Uterus (tissue), 3 donors: ENCODE measurements at regions not wholly inside any gene's neighbourhood (a gene's known extent, or its start where the extent isn't known, plus 50 kb on each side); places are given as distances from the start of the nearest gene placed in this dataset.

Source experiments
- DNase-seq, 2 donors: peaks; one replicate each; pipeline ENCODE4 v3.0.0-alpha.2; 2019 to 2020
- H3K27ac ChIP-seq, 2 donors: fragments of 200-600 bp; sonication (generic); 1 replicate in 1 of 2; 2 replicates in 1 of 2; pipeline ENCODE4 v1.5.1; 2016 to 2018
- H3K27me3 ChIP-seq, 2 donors: fragments of 200-600 bp; sonication (generic); one replicate each; pipeline ENCODE4 v1.5.1; 2018 to 2019; ENCODE audit warnings: control low read depth in 1 of 2
- H3K36me3 ChIP-seq, 2 donors: fragments of 200-600 bp; sonication (generic); one replicate each; pipeline ENCODE4 v1.5.1; 2019; ENCODE audit warnings: control low read depth in 1 of 2
- H3K4me1 ChIP-seq, 2 donors: fragments of 200-600 bp; sonication (generic); one replicate each; pipeline ENCODE4 v1.5.1; 2018 to 2019; ENCODE audit warnings: control low read depth in 1 of 2
- H3K4me3 ChIP-seq, 2 donors: fragments of 200-600 bp; sonication (generic); 1 replicate in 1 of 2; 2 replicates in 1 of 2; pipeline ENCODE4 v1.5.1; 2018 to 2019; ENCODE audit warnings: mild to moderate bottlenecking in 1 of 2
- H3K9me3 ChIP-seq, 2 donors: fragments of 200-600 bp; sonication (generic); one replicate each; pipeline ENCODE4 v1.5.1; 2019; ENCODE audit warnings: control low read depth in 1 of 2
- POLR2A ChIP-seq, 2 donors: fragments of 450-650 bp; IDR thresholded peaks; one replicate each; pipeline ENCODE4 v1.6.1; 2016; ENCODE audit warnings: antibody characterized with exemption in 2 of 2, mild to moderate bottlenecking in 1 of 2, moderate library complexity in 1 of 2
- intact Hi-C: fragments of 100-400 bp; cut with DNase I; formaldehyde crosslinking; loops from one replicate; pipeline ENCODE4 v1.15.1; 2023; ENCODE audit warnings: low total_unique reads
- TF ChIP-seq, protein P1 (sequence below), 4 experiments: fragments of 200-600 bp in 2 of 4; fragments of 450-650 bp in 2 of 4; sonication (generic) in 2 of 4; IDR thresholded peaks; one replicate each; pipeline ENCODE4 v1.5.1; 2016 to 2019; ENCODE audit warnings: antibody characterized with exemption in 4 of 4, mild to moderate bottlenecking in 2 of 4, moderate library complexity in 1 of 4
- donor health status: DM: yes; HTN: yes; CAD: no.

DNA sequence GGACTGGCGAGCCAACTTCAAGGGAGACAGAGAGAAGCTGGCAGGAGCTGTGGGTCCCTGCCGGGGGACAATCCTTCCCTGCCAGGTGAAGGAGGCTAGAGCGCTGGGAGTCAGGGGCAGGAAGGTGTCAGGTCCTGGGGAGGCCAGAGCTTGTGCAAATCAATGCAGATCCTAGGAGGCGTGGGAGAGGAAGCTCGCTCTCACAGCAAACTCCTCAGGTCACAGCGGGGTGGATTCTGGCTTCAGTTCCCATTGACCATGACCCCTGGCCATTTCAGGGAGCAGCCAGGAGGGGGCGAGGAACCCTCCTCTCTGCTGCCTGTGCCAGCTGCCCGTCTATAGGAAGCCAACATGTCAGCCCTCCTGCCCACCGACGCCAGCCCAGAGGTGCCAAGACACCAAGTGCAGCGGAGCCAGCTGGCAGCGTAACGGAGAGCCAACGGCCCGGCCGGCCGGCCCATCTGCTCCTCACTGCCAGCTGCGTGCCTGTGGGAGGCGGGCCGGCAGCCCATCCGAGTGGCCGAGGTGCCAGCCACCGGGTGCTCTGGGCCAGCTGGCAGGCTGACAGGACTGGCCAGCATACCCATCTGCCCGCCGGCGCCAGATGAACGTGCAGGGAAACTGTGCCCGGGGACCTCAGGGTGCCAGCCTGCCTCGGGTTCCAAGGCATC, 374.8 kb downstream of the MIAT start:
- H3K27ac ChIP-seq, result no peak overlapping the region
- H3K27me3 ChIP-seq, result no peaks in the 10 kb centered on the region
- TF ChIP-seq, protein P1, sequence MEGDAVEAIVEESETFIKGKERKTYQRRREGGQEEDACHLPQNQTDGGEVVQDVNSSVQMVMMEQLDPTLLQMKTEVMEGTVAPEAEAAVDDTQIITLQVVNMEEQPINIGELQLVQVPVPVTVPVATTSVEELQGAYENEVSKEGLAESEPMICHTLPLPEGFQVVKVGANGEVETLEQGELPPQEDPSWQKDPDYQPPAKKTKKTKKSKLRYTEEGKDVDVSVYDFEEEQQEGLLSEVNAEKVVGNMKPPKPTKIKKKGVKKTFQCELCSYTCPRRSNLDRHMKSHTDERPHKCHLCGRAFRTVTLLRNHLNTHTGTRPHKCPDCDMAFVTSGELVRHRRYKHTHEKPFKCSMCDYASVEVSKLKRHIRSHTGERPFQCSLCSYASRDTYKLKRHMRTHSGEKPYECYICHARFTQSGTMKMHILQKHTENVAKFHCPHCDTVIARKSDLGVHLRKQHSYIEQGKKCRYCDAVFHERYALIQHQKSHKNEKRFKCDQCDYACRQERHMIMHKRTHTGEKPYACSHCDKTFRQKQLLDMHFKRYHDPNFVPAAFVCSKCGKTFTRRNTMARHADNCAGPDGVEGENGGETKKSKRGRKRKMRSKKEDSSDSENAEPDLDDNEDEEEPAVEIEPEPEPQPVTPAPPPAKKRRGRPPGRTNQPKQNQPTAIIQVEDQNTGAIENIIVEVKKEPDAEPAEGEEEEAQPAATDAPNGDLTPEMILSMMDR (IDR thresholded peaks at IDR 0.05), result no peak
- TF ChIP-seq POLR2A (IDR thresholded peaks at IDR 0.05), result no peak
- DNase-seq, result peak in 1 of 2 donors; percentile 34
- H3K36me3 ChIP-seq, result no peaks in the 10 kb centered on the region
- H3K4me1 ChIP-seq, result no peaks in the 10 kb centered on the region
- intact Hi-C loops, result no loop called here
- H3K9me3 ChIP-seq, result no peaks in the 10 kb centered on the region
- no peak overlapping the region for H3K4me3 ChIP-seq

DNA sequence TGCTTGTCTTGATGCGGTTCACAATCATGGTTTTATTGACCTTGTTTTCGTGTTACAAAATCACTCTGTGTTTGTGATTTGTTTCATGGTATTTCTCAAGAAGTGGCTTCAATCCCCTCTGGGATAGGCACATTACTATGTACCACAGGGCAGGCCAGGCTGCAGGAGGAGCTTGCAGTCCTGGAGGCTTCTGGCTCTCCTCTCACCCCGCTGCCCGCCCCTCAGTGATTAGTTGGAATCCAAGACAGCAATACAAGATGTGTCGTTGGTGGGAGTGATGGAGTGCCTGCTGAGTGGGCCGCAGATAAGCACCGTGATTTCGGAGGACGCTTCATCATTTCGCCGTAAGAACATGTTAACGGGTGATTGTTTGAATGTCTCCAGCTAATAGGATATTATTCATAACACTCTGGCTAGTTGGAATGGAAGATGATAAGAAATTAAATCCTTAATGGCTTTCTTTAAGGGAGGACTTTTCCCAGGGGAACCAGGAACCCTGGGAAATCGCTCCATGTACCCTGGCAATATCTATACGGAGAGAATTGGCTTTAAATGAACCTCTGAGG, 384.4 kb downstream of the MIAT start:
- Histone ChIP-seq H3K4me1 (no peaks in the 10 kb centered on the region), H3K36me3 (no peaks in the 10 kb centered on the region), H3K27me3 (no peaks in the 10 kb centered on the region), H3K27ac (no peak overlapping the region), H3K4me3 (no peak overlapping the region), H3K9me3 (no peaks in the 10 kb centered on the region)
- intact Hi-C loops, result no loop called here
- TF ChIP-seq, protein P1 (IDR thresholded peaks at IDR 0.05), result no peak
- TF ChIP-seq POLR2A (IDR thresholded peaks at IDR 0.05), result no peak
- DNase-seq, result no peak

DNA sequence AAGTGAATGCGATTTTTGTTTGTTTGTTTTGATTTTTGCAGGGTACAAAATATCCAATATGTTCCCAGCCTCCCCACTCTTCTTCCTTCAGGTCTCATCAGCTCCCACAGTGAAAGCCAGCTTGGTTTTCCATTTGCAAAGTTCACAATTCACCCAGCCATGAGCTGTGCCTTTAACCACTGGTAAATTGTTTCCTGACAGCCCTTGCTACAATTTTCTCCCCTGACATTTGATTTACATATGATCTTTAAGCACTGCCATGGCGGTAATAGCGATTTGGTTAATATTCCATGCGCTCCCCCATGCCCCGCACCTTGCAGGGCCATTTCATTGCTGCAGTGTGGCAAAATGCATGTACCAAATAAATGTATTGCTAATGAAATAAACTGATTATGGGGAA, 385.9 kb downstream of the MIAT start:
- Histone ChIP-seq H3K27ac (no peak overlapping the region), H3K4me3 (no peak overlapping the region), H3K36me3 (no peaks in the 10 kb centered on the region), H3K4me1 (no peaks in the 10 kb centered on the region), H3K9me3 (no peaks in the 10 kb centered on the region), H3K27me3 (no peaks in the 10 kb centered on the region)
- TF ChIP-seq, protein P1 (IDR thresholded peaks at IDR 0.05), result no peak
- TF ChIP-seq POLR2A (IDR thresholded peaks at IDR 0.05), result no peak
- intact Hi-C loops, result no loop called here
- DNase-seq, result no peak

DNA sequence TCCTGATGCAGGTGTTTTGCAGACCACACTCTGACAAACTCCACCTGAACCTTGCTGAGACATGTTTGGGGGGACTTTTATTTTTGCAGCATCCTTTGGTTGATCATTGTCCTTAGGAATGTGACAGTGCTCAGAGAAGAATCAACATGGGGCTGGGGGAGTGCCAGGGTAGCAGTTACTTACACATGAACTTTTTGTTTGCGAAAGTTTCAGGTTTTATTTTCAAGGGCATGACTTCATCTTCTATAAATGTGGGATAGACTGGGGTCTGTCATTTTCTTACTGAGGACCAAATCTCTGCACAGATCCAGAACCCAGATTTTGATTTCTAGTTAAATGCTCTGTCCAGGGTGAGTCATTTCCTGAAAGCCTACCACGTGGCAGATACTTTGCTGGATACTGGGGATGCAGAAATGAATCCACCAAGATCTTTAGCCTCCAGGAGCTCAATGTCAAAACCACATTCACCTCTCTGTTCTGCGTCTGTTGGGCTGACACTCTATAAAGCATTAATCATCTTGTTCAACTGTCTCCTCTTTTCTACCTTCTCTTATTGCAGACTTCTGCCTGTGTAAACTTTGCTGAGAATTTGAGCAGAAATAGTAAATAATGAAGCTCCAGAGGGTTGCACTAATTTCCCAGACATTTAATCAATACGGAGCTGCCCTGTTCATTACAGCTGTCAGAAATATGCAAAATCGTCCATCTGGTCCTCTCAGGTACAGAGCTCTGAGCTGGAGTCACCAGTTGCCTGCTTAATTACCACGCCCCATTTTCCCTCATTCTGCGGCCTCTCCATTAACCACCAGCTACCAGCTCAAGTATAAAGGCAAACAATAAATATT, 387.9 kb downstream of the MIAT start:
- no peaks in the 10 kb centered on the region for H3K4me1 ChIP-seq
- TF ChIP-seq, protein P1 (IDR thresholded peaks at IDR 0.05), result no peak
- no peak for TF ChIP-seq POLR2A (IDR thresholded peaks at IDR 0.05)
- no peak overlapping the region for H3K4me3 ChIP-seq
- intact Hi-C loops, result no loop called here
- H3K9me3 ChIP-seq, result no peaks in the 10 kb centered on the region
- no peaks in the 10 kb centered on the region for H3K36me3 ChIP-seq
- no peak for DNase-seq
- no peak overlapping the region for H3K27ac ChIP-seq
- H3K27me3 ChIP-seq, result no peaks in the 10 kb centered on the region

DNA sequence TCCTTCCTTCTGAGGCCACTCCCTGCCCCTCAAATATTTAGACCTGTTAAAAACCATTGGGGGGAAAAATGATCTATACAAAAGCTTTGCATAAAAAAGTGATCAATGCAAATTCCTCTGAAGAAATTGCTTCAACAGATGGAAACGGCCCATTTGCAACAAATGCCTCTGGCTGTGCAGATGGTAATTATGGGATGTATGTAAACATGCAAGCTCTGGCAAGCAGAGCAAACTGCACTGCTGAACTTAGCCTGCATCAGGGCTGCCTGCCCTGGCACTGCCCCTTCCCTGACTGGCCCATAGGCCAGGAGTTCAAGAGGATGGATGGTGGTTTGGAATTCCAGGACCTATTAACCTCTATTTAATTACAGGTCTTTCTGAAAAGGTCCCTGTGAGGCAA, 388.7 kb downstream of the MIAT start:
- Histone ChIP-seq H3K9me3 (no peaks in the 10 kb centered on the region), H3K4me3 (no peak overlapping the region), H3K27ac (no peak overlapping the region), H3K36me3 (no peaks in the 10 kb centered on the region), H3K4me1 (no peaks in the 10 kb centered on the region), H3K27me3 (no peaks in the 10 kb centered on the region)
- DNase-seq, result no peak
- intact Hi-C loops, result no loop called here
- TF ChIP-seq POLR2A (IDR thresholded peaks at IDR 0.05), result no peak
- TF ChIP-seq, protein P1 (IDR thresholded peaks at IDR 0.05), result no peak
